Thyroid gland (tissue), 4 donors: ENCODE measurements at regions not wholly inside any gene's neighbourhood (a gene's known extent, or its start where the extent isn't known, plus 50 kb on each side); places are given as distances from the start of the nearest gene placed in this dataset.

Experiments used
- DNase-seq, 2 donors: peaks; one replicate each; pipeline ENCODE4 v3.0.0-alpha.2; 2019
- H3K27ac ChIP-seq, 3 donors: fragments of 200-600 bp; sonication (generic); 1 replicate in 2 of 3; 2 replicates in 1 of 3; pipeline ENCODE4 v1.5.1; 2016 to 2019; ENCODE audit warnings: mild to moderate bottlenecking in 1 of 3, moderate library complexity in 1 of 3
- H3K27me3 ChIP-seq: fragments of 200-600 bp; sonication (generic); one replicate; pipeline ENCODE4 v1.5.1; 2019
- H3K36me3 ChIP-seq, 2 donors: fragments of 200-600 bp; sonication (generic); one replicate each; pipeline ENCODE4 v1.5.1; 2016 to 2019
- H3K4me1 ChIP-seq, 2 donors: fragments of 200-600 bp; sonication (generic); one replicate each; pipeline ENCODE4 v1.5.1; 2017 to 2019
- H3K4me3 ChIP-seq, 3 donors: fragments of 200-600 bp; sonication (generic); replicated peaks in 1 of 3; 1 replicate in 2 of 3; 2 replicates in 1 of 3; pipeline ENCODE4 v1.5.1; 2016; ENCODE audit warnings: mild to moderate bottlenecking in 1 of 3
- H3K9me3 ChIP-seq: fragments of 200-600 bp; sonication (generic); one replicate; pipeline ENCODE4 v1.5.1; 2017
- POLR2A ChIP-seq, 2 donors: fragments of 450-650 bp; IDR thresholded peaks; one replicate each; pipeline ENCODE4 v1.6.1; 2017; ENCODE audit warnings: antibody characterized with exemption in 2 of 2, mild to moderate bottlenecking in 2 of 2, moderate library complexity in 1 of 2
- WGBS, 2 donors: methylation state at CpG; one replicate each; pipeline ENCODE4 v1.1.5; 2017; 5-methylcytosine and 5-hydroxymethylcytosine counted together
- intact Hi-C: fragments of 100-400 bp; cut with DNase I; formaldehyde crosslinking; loops from one replicate; pipeline ENCODE4 v1.15.1; 2023
- TF ChIP-seq, protein P1 (sequence below), 6 experiments: fragments of 200-600 bp in 3 of 6; fragments of 450-650 bp in 3 of 6; sonication (generic) in 3 of 6; IDR thresholded peaks; one replicate each; pipeline ENCODE4 v1.5.1; 2016 to 2019; ENCODE audit warnings: antibody characterized with exemption in 6 of 6, mild to moderate bottlenecking in 2 of 6, inconsistent platforms in 1 of 6, moderate library complexity in 1 of 6

DNA sequence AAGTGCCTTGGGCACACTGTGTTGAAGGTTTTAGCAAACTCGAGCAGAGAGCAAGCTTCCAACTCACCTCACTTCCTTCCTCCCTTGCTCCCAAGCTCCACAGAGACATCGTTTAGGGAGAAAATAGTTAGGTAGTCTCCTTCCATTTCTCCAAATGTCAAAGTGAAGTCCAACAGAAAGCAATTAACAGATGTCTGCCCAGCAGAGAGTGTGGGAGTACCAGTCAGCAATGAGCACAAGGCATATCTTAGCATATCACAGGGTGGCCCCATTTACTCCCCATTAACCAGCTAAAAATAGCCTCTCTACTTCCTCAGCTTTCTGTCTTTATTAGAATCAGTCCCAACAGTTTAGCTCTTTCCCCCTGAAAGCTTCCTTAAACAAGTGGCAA lies 334.2 kb upstream of the CAMK1G start:
- 33 to 44% methylated on average over 2 of the region's 2 CpGs for WGBS, 2 donors
- intact Hi-C loops = no loop called here
- no peaks in the 10 kb centered on the region for H3K4me1 ChIP-seq
- no peak overlapping the region for H3K27ac ChIP-seq
- no peaks in the 10 kb centered on the region for H3K9me3 ChIP-seq
- H3K4me3 ChIP-seq = no peak overlapping the region
- no peaks in the 10 kb centered on the region for H3K36me3 ChIP-seq
- no peaks in the 10 kb centered on the region for H3K27me3 ChIP-seq
- no peak for DNase-seq
- TF ChIP-seq POLR2A (IDR thresholded peaks at IDR 0.05) = no peak
- TF ChIP-seq, protein P1, sequence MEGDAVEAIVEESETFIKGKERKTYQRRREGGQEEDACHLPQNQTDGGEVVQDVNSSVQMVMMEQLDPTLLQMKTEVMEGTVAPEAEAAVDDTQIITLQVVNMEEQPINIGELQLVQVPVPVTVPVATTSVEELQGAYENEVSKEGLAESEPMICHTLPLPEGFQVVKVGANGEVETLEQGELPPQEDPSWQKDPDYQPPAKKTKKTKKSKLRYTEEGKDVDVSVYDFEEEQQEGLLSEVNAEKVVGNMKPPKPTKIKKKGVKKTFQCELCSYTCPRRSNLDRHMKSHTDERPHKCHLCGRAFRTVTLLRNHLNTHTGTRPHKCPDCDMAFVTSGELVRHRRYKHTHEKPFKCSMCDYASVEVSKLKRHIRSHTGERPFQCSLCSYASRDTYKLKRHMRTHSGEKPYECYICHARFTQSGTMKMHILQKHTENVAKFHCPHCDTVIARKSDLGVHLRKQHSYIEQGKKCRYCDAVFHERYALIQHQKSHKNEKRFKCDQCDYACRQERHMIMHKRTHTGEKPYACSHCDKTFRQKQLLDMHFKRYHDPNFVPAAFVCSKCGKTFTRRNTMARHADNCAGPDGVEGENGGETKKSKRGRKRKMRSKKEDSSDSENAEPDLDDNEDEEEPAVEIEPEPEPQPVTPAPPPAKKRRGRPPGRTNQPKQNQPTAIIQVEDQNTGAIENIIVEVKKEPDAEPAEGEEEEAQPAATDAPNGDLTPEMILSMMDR (IDR thresholded peaks at IDR 0.05) = no peak

DNA sequence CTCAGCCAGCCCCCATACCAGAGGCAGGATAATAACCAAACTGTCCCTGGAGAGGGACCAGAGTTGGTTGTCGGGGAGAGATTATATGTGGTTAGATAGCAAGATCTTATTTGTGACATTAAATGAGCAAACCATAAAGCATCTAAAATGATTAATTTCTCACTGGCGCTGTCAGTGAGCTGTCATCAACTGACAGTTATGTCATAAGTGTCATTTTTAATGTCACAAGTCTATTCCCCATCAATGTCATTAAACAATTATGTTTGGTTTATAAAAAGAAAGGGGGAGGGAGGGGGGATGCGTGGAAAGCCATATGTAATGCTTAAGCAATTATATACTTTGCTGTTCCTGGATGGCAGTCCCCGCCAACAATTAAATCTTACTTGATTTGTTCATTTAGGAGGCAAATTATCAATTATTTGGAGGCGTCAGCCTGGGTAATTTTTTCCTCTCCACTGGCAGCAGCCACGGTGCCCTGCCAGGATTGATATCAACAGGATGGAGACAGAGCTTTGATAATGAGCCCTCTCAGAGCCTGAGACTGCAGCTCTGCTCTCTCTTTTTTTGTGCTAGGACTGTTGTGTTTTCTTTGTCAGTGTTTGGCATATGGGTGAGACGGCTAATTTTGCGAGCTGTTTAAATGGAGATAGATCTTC lies 333.6 kb upstream of the CAMK1G start:
- intact Hi-C loops = no loop called here
- TF ChIP-seq, protein P1 (IDR thresholded peaks at IDR 0.05) = no peak
- TF ChIP-seq POLR2A (IDR thresholded peaks at IDR 0.05) = no peak
- H3K27me3 ChIP-seq = no peaks in the 10 kb centered on the region
- no peak overlapping the region for H3K27ac ChIP-seq
- no peaks in the 10 kb centered on the region for H3K9me3 ChIP-seq
- no peaks in the 10 kb centered on the region for H3K4me1 ChIP-seq
- no peaks in the 10 kb centered on the region for H3K36me3 ChIP-seq
- no peak overlapping the region for H3K4me3 ChIP-seq
- DNase-seq = no peak
- 69 to 74% methylated on average over 8 of the region's 8 CpGs for WGBS, 2 donors

- intact Hi-C loops = no loop called here
- 96% methylated on average over 4 of the region's 4 CpGs for WGBS, 2 donors
- no peak for DNase-seq
Observed at GRCh38 chr1:209250861-209251636, 332.5 kb upstream of the CAMK1G start.

DNA sequence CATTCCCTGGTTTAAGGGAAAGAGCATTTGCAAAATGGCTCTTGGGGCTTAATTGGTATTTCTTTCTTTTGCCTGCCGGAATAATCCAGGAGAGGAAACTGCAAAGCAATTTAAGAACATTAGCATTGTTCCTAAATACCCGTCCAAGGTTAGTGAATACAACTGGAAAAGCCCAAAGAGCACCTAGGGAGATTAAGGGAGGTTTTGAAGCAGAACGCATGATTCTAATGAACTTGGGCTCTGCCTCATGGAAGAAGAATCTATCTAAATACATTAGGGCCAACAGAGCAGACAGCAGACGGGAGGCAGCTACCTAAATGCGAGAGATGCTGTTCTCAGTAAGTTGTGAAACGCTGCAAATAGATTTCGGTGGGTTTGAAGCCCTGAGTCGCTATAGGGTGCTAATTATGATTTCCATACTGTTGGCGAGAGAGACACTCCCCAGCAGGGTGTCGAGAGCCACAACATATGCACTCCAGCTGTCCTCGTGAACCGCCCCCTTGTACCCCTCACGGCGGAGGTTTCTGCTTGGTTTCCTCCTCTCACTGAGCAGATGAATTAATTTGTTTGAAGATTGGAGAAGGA lies 326.7 kb upstream of the CAMK1G start:
- DNase-seq = no peak
- no peaks in the 10 kb centered on the region for H3K36me3 ChIP-seq
- no peaks in the 10 kb centered on the region for H3K27me3 ChIP-seq
- no peaks in the 10 kb centered on the region for H3K9me3 ChIP-seq
- intact Hi-C loops = no loop called here
- no peaks in the 10 kb centered on the region for H3K4me1 ChIP-seq
- WGBS, 2 donors = 87 to 93% methylated on average over 14 of the region's 14 CpGs
- no peak overlapping the region for H3K27ac ChIP-seq
- TF ChIP-seq, protein P1 (IDR thresholded peaks at IDR 0.05) = no peak
- TF ChIP-seq POLR2A (IDR thresholded peaks at IDR 0.05) = no peak
- no peak overlapping the region for H3K4me3 ChIP-seq

More at GRCh38 chr1:209250861-209251636, 332.5 kb upstream of the CAMK1G start:
- Histone ChIP-seq H3K36me3 (no peaks in the 10 kb centered on the region), H3K27me3 (no peaks in the 10 kb centered on the region), H3K4me3 (no peak overlapping the region), H3K27ac (no peak overlapping the region), H3K9me3 (no peaks in the 10 kb centered on the region), H3K4me1 (no peaks in the 10 kb centered on the region)
- no peak for TF ChIP-seq POLR2A (IDR thresholded peaks at IDR 0.05)
- TF ChIP-seq, protein P1 (IDR thresholded peaks at IDR 0.05) = no peak

DNA sequence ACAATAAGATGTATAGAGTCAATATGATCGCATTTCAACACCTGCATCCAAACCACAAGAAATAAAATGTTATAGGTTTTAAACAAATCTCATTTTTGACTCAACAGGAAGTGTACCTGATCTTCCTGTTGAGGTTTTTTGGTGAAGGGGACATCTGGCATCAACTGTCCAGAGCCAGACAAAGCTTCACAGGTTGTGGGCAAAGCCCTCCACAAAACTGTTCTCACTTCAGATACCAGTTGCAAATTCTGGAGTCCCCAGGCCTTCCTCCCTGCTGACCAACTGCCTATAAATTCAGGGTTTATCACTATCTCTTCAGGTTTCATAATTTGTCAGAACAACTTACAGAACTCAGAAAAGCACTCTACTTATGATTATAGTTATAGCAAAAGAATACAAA lies 326.1 kb upstream of the CAMK1G start:
- no peak overlapping the region for H3K27ac ChIP-seq
- no peaks in the 10 kb centered on the region for H3K36me3 ChIP-seq
- no peaks in the 10 kb centered on the region for H3K27me3 ChIP-seq
- no peak overlapping the region for H3K4me3 ChIP-seq
- no peak for DNase-seq
- H3K4me1 ChIP-seq = no peaks in the 10 kb centered on the region
- 92 to 95% methylated on average over 1 of the region's 1 CpG for WGBS, 2 donors
- intact Hi-C loops = no loop called here
- no peak for TF ChIP-seq POLR2A (IDR thresholded peaks at IDR 0.05)
- TF ChIP-seq, protein P1 (IDR thresholded peaks at IDR 0.05) = no peak
- H3K9me3 ChIP-seq = no peaks in the 10 kb centered on the region
